Ishikawa (cell line): ENCODE measurements at regions not wholly inside any gene's neighbourhood (a gene's known extent, or its start where the extent isn't known, plus 50 kb on each side); places are given as distances from the start of the nearest gene placed in this dataset.

Source experiments
- CEBPB ChIP-seq: IDR thresholded peaks from 2 replicates; pipeline ENCODE4 v1.6.1; 2012
- CREB1 ChIP-seq: IDR thresholded peaks from 2 replicates; pipeline ENCODE4 v1.6.1; 2012; ENCODE audit warnings: low read depth
- EGR1 ChIP-seq: IDR thresholded peaks from 2 replicates; pipeline ENCODE4 v1.6.1; 2012
- EP300 ChIP-seq: IDR thresholded peaks from 2 replicates; pipeline ENCODE4 v1.6.1; 2012; ENCODE audit warnings: borderline replicate concordance
- FOXM1 ChIP-seq: IDR thresholded peaks from 2 replicates; pipeline ENCODE4 v1.6.1; 2012; ENCODE audit warnings: low read depth, borderline replicate concordance
- MAX ChIP-seq: IDR thresholded peaks from 2 replicates; pipeline ENCODE4 v1.6.1; 2012
- NFIC ChIP-seq: IDR thresholded peaks from 2 replicates; pipeline ENCODE4 v1.6.1; 2012
- RAD21 ChIP-seq: IDR thresholded peaks from 2 replicates; pipeline ENCODE4 v1.6.1; 2012; ENCODE audit warnings: low read depth
- REST ChIP-seq: IDR thresholded peaks from 2 replicates; pipeline ENCODE4 v1.6.1; 2012; ENCODE audit warnings: low read depth, mild to moderate bottlenecking
- TAF1 ChIP-seq: IDR thresholded peaks from 2 replicates; pipeline ENCODE4 v1.6.1; 2012; ENCODE audit warnings: low read depth, mild to moderate bottlenecking
- TCF12 ChIP-seq: IDR thresholded peaks from 2 replicates; pipeline ENCODE4 v1.6.1; 2012; ENCODE audit warnings: low read depth
- TEAD4 ChIP-seq: IDR thresholded peaks from 2 replicates; pipeline ENCODE4 v1.6.1; 2012
- USF1 ChIP-seq: IDR thresholded peaks from 2 replicates; pipeline ENCODE4 v1.6.1; 2012
- YY1 ChIP-seq: IDR thresholded peaks from 2 replicates; pipeline ENCODE4 v1.6.1; 2012; ENCODE audit warnings: low read depth
- ZBTB7A ChIP-seq: IDR thresholded peaks from 2 replicates; pipeline ENCODE4 v1.6.1; 2012; ENCODE audit warnings: low read depth

GRCh38 chr18:1177232-1177631 is 272.6 kb downstream of the ADCYAP1 start:
- TF ChIP-seq CREB1 (no peak), TEAD4 (no peak), TCF12 (no peak), RAD21 (no peak), CEBPB (no peak)

- TF ChIP-seq TAF1 (no peak), EP300 (no peak), TCF12 (no peak), NFIC (no peak), RAD21 (no peak), ZBTB7A (no peak), REST (no peak), USF1 (no peak), EGR1 (no peak), TEAD4 (no peak), FOXM1 (no peak), MAX (no peak), YY1 (no peak), CEBPB (no peak), CREB1 (no peak)
Measured at GRCh38 chr18:1191341-1191740, 286.7 kb downstream of the ADCYAP1 start.

- no peak for TF ChIP-seq TCF12
- no peak for TF ChIP-seq MAX
- no peak for TF ChIP-seq REST
- TF ChIP-seq NFIC: no peak
- no peak for TF ChIP-seq TEAD4
- TF ChIP-seq YY1: no peak
- no peak for TF ChIP-seq EGR1
- TF ChIP-seq ZBTB7A: no peak
- no peak for TF ChIP-seq FOXM1
- no peak for TF ChIP-seq RAD21
- TF ChIP-seq CREB1: no peak
- TF ChIP-seq TAF1: no peak
- no peak for TF ChIP-seq EP300
Measured at GRCh38 chr18:1213126-1213525, 308.5 kb downstream of the ADCYAP1 start.

- TF ChIP-seq TEAD4: no peak
- TF ChIP-seq TCF12: no peak
- TF ChIP-seq TAF1: no peak
Measured at GRCh38 chr18:1222880-1223279, 318.2 kb downstream of the ADCYAP1 start.

- TF ChIP-seq CREB1 (no peak), CEBPB (no peak), MAX (no peak), TEAD4 (no peak), FOXM1 (no peak), TCF12 (no peak), RAD21 (no peak), EP300 (no peak), EGR1 (no peak), USF1 (no peak), TAF1 (no peak)
Measured at GRCh38 chr18:1227025-1227424, 322.4 kb downstream of the ADCYAP1 start.

GRCh38 chr18:1229634-1230033 is 325.0 kb downstream of the ADCYAP1 start:
- no peak for TF ChIP-seq CREB1
- TF ChIP-seq REST: no peak
